Mucosa of descending colon (tissue), 3 donors: ENCODE measurements at regions not wholly inside any gene's neighbourhood (a gene's known extent, or its start where the extent isn't known, plus 50 kb on each side); places are given as distances from the start of the nearest gene placed in this dataset.

Source experiments
- ATAC-seq: fragments of 200-7000 bp; cut with Tn5 transposase; one replicate; pipeline ENCODE4 v1.9.1; 2020; ENCODE audit warnings: mild to moderate bottlenecking, moderate library complexity
- DNase-seq, 3 donors: peaks; one replicate each; pipeline ENCODE4 v3.0.0-alpha.2; 2020
- H3K36me3 ChIP-seq: fragments of 200-600 bp; one replicate; pipeline ENCODE4 v1.8.0; 2021; ENCODE audit warnings: low read depth, mild to moderate bottlenecking
- H3K4me1 ChIP-seq: fragments of 200-600 bp; one replicate; pipeline ENCODE4 v1.8.0; 2021; ENCODE audit warnings: low read depth, mild to moderate bottlenecking
- H3K4me3 ChIP-seq: fragments of 200-600 bp; one replicate; pipeline ENCODE4 v1.8.0; 2021; ENCODE audit warnings: mild to moderate bottlenecking
- H3K9me3 ChIP-seq: fragments of 200-600 bp; one replicate; pipeline ENCODE4 v1.8.0; 2021; ENCODE audit warnings: mild to moderate bottlenecking
- CTCF ChIP-seq: fragments of 200-600 bp; IDR thresholded peaks from one replicate; pipeline ENCODE4 v1.8.0; 2022; ENCODE audit warnings: antibody characterized with exemption, mild to moderate bottlenecking
- intact Hi-C, 2 donors: fragments of 100-400 bp; cut with DNase I in 1 of 2; cut with micrococcal nuclease in 1 of 2; formaldehyde crosslinking; loops; one replicate each; pipeline versions ENCODE4 v1.11.0 to v1.11.1; 2022; cut with DNase I, micrococcal nuclease
- donor health status: DM: no; HTN: no; CAD: no; lungs with moderate emphysema.
- donor health status: DM: no; HTN: no; CAD: no.
- donor health status: DM: no; HTN: yes; CAD: no.

GRCh38 chr4:183807420-183808096, 97.5 kb upstream of the STOX2 start:
- intact Hi-C loops = no loop called here
- Histone ChIP-seq H3K36me3 (no peaks in the 10 kb centered on the region), H3K9me3 (no peaks in the 10 kb centered on the region), H3K4me1 (no peaks in the 10 kb centered on the region), H3K4me3 (no peak overlapping the region)
- ATAC-seq (no peak), DNase-seq (no peak)
- TF ChIP-seq CTCF = no peak

GRCh38 chr4:183808097-183808456, 97.0 kb upstream of the STOX2 start:
- ATAC-seq = no peak
- Histone ChIP-seq H3K36me3 (no peaks in the 10 kb centered on the region), H3K4me3 (no peak overlapping the region), H3K4me1 (no peaks in the 10 kb centered on the region), H3K9me3 (no peaks in the 10 kb centered on the region)
- DNase-seq = no peak
- TF ChIP-seq CTCF = no peak
- intact Hi-C loops = no loop called here

GRCh38 chr4:183812567-183812966, 92.5 kb upstream of the STOX2 start:
- no peaks in the 10 kb centered on the region for H3K9me3 ChIP-seq
- ATAC-seq (no peak), DNase-seq (no peak)
- no peaks in the 10 kb centered on the region for H3K36me3 ChIP-seq
- intact Hi-C loops = no loop called here
- no peaks in the 10 kb centered on the region for H3K4me1 ChIP-seq
- TF ChIP-seq CTCF = no peak
- no peak overlapping the region for H3K4me3 ChIP-seq

- Histone ChIP-seq H3K36me3 (no peaks in the 10 kb centered on the region), H3K4me3 (no peak overlapping the region), H3K4me1 (no peaks in the 10 kb centered on the region), H3K9me3 (no peaks in the 10 kb centered on the region)
- DNase-seq (no peak), ATAC-seq (no peak)
- TF ChIP-seq CTCF = no peak
- intact Hi-C loops = no loop called here
Measured at GRCh38 chr4:183814461-183814860, 90.6 kb upstream of the STOX2 start.

GRCh38 chr4:183816077-183816476, 89.0 kb upstream of the STOX2 start:
- ATAC-seq (no peak), DNase-seq (no peak)
- no peaks in the 10 kb centered on the region for H3K4me1 ChIP-seq
- no peak for TF ChIP-seq CTCF
- H3K36me3 ChIP-seq = no peaks in the 10 kb centered on the region
- no peaks in the 10 kb centered on the region for H3K9me3 ChIP-seq
- H3K4me3 ChIP-seq = no peak overlapping the region
- intact Hi-C loops = no loop called here
